Activated T-cell treated with anti-CD3 and anti-CD28 coated beads for 48 hours (primary cell): ENCODE measurements at regions not wholly inside any gene's neighbourhood (a gene's known extent, or its start where the extent isn't known, plus 50 kb on each side); places are given as distances from the start of the nearest gene placed in this dataset.
"Not testable (repeated sequence)": the region's sequence is repeated elsewhere in the genome, so short reads cannot be mapped to it uniquely, and the experiment has no call there.

Source experiments
- DNase-seq: peaks from one replicate; pipeline ENCODE4 v3.0.0-alpha.2; 2020; ENCODE audit warnings: low read depth

- not testable (repeated sequence) for DNase-seq
Observed at GRCh38 chr3:182344026-182344425, 449.3 kb upstream of the ATP11B start.

- DNase-seq, result no peak
Observed at GRCh38 chr3:182349051-182349450, 444.3 kb upstream of the ATP11B start.

GRCh38 chr3:182349951-182350517 lies 443.3 kb upstream of the ATP11B start:
- no peak for DNase-seq

- no peak for DNase-seq
Observed at GRCh38 chr3:182357928-182358327, 435.4 kb upstream of the ATP11B start.

GRCh38 chr3:182364323-182364722 lies 429.0 kb upstream of the ATP11B start:
- no peak for DNase-seq

- DNase-seq, result no peak
Observed at GRCh38 chr3:182364723-182365650, 428.3 kb upstream of the ATP11B start.

GRCh38 chr3:182366746-182367145 lies 426.6 kb upstream of the ATP11B start:
- DNase-seq, result no peak

- no peak for DNase-seq
Observed at GRCh38 chr3:182369861-182370260, 423.4 kb upstream of the ATP11B start.

- no peak for DNase-seq
Observed at GRCh38 chr3:182370949-182371348, 422.4 kb upstream of the ATP11B start.

- no peak for DNase-seq
Observed at GRCh38 chr3:182375916-182376315, 417.4 kb upstream of the ATP11B start.

- no peak for DNase-seq
Observed at GRCh38 chr3:182382112-182382857, 411.0 kb upstream of the ATP11B start.

GRCh38 chr3:182384221-182384620 lies 409.1 kb upstream of the ATP11B start:
- DNase-seq, result no peak

- no peak for DNase-seq
Observed at GRCh38 chr3:182385356-182385755, 407.9 kb upstream of the ATP11B start.

GRCh38 chr3:182388506-182388905 lies 404.8 kb upstream of the ATP11B start:
- no peak for DNase-seq

GRCh38 chr3:182389071-182389815 lies 404.1 kb upstream of the ATP11B start:
- DNase-seq, result no peak

GRCh38 chr3:182390421-182390820 lies 402.9 kb upstream of the ATP11B start:
- DNase-seq, result no peak

GRCh38 chr3:182392182-182392937 lies 400.9 kb upstream of the ATP11B start:
- no peak for DNase-seq

- DNase-seq, result no peak
Observed at GRCh38 chr3:182393151-182393550, 400.2 kb upstream of the ATP11B start.

GRCh38 chr3:182393830-182394367 lies 399.4 kb upstream of the ATP11B start:
- DNase-seq, result no peak

GRCh38 chr3:182397164-182397563 lies 396.1 kb upstream of the ATP11B start:
- no peak for DNase-seq
